ENCODE measurements at regions not wholly inside any gene's neighbourhood (a gene's known extent, or its start where the extent isn't known, plus 50 kb on each side); places are given as distances from the start of the nearest gene placed in this dataset.

DNA sequence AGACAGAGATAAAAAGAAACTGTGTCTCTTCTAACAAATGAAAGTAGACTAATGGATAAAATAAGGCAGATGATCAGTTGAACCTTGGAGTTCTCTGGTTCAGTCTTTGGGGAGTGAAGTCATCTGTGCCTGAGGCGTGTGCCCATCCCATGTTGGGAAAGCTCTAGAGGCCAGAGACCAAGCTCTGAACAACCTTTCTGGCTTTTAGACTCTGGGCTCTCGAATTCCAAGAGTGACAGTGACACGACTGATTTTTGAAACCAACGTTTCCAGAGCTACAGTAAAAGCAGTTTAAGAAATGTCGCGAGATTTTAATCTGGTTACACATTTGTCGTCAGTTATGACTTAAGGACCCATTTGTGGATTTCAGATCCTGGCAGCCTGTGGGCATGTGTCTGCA is 83.7 kb upstream of the APCDD1 start:
- no peak for ATAC-seq

DNA sequence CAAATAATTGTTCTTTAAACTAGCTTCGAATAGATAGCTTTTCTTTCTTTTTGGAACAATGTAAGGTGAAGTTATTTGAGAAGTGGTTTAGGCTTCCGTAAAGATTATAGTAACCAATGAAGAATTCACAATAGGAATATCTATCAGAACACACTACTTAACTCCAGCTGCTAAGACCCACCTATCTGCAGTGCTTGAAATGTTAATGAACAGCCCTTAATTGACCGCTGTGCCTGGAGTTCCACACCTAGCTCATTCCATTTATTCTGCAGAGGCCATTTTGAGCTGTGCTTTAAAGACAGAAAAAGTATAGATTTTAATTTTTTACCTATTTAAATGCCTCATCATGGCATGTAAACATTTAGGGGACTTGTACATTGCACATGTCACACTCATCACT is 83.3 kb upstream of the APCDD1 start:
- DNase-seq (ENCODE audit: low spot score) (no peak), ATAC-seq (no peak)

More for the DNA sequence above, 83.7 kb upstream of the APCDD1 start:
- no peak for DNase-seq (ENCODE audit: low spot score)

DNA sequence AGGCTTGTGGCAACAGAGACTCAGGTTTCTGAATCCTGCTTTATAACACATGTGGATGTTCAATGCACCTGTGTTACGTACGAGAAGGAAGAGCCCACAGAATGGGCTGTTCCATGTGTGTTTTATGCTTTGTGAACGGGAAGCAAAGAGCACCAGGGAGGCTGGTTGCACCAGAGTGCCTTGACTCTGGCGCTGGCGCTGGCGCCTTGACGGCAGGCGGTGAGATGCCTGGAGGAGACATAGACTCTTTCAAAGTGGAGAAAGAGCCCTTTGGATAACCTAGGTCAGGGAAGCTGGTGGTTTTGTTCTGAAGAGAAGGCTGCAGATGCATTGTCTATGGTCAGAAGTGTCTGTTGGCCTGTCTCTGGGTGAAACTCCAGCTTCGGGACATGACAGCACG is 80.2 kb upstream of the APCDD1 start:
- DNase-seq (ENCODE audit: low spot score) = no peak
- no peak for ATAC-seq

DNA sequence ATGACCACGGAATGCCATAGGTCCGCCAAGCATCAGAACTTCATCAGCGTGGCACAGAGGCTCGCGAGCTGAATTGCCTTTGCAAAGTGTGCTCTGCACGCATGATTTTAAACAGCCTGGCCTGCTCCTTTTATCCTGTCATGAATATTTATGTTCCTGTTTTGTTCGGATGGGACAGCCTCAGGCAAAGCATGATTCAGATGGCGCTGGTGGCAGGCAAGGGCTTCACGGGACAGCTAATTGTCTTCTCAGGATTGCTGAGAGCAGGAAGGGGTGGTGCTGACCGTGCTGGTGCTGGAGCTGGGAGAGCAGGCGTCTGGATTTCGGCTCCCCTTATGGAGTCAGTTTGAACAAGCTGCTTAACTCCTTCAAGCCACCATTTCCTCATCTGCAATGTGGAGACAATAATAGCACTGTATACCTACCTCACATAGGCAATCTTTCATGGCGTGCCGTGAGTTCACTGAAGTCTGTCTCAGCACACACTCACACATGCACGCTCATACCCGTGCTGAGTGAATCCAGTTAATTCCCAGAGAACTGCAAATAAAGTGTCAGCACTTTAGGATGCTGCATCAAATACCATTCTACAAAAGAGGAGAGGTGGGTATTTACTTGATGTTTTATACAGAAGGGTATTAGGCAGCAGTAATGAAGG is 79.7 kb upstream of the APCDD1 start:
- DNase-seq (ENCODE audit: low spot score) = no peak
- no peak for ATAC-seq

DNA sequence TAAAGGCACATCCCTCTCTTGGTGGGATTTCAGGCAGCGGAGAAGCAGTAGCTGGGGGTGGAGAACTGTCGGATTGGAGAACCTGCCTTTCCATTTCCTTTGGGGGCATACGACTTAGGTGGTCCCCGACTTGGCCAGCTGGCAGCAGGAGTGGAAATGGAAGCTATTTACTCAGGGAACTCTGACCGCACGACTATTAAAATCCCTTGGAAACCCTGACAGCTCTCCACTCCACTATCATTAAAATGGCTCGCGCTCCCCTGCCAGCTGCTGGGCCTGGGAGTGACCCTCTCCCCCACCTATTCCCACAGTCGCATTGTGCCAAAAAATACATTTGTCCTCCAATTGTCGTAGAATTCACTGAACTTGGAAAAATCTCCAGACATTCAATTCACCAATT is 77.7 kb upstream of the APCDD1 start:
- no peak for ATAC-seq
- DNase-seq (ENCODE audit: low spot score) = no peak

DNA sequence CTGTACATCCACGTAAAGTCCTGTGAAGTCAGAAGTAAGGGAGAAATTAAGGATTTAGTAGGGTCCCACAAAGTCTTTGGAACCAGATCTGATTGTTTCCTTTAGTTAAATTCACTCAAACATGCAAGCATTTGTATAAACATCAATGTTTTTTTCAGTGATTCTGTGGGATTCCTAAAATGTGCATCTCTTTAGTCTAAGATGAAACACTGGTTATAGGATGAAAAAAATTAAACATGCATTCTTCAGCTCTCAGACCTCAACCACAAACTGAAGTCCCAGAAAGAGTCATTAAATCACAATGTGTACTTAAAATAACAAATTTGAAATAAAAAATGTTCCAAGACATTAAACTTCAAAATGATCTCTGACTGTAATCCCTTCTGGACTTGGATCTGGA is 76.5 kb upstream of the APCDD1 start:
- DNase-seq (ENCODE audit: low spot score) (no peak), ATAC-seq (no peak)

DNA sequence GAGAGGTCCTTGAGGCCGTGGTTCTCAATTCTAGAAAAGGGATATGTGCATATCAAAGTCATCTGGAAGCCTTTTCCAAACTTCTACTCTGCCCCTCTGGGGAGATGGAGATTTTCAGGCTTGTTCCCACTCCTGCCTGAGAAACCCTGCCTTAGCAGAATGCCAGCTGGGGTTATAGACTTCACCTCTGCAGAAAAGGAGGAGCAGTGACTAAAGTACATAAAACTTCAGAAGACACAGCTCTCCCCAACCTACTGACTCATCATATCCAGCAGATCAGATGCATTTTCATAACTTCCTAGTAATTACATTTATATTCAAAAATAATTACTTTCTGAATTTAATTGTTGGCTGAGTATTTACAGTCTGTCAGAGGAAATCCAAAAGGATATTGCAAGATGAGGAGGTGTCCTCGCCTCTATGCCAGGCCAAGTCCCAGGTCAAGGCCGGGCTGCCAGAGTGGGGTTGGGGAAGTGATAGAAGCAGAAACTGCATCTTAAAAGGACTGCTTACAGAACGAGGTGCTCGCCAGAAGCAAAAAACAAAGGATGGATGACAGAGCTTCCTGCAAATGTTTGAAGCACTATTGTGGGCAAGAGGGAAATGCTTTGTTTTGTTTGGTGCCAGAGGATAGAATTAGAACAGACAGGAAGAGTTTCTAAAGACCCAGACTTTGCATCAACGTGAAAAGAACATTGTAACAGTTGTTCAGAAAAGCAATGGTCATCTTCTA is 75.6 kb upstream of the APCDD1 start:
- ATAC-seq (no peak), DNase-seq (ENCODE audit: low spot score) (no peak)

DNA sequence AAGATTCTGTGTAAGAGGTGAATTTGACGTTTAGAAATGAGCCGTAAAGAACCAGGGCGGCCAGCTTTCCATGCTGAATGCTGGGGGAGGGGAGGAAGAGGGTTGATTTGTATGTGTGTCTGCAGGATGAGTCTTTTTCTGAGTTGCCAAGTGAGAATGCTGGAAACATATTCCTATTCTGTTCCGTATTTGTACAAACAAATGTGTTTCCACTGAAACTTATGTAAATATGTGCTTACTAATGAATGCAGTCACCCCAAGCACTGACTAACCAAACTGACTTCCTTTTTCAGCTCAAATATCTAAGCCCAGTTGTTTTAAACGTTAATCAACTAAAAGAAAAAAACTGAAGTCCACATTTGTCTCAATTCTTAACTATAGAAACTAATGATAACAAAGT is 74.9 kb upstream of the APCDD1 start:
- DNase-seq (ENCODE audit: low spot score) = no peak

DNA sequence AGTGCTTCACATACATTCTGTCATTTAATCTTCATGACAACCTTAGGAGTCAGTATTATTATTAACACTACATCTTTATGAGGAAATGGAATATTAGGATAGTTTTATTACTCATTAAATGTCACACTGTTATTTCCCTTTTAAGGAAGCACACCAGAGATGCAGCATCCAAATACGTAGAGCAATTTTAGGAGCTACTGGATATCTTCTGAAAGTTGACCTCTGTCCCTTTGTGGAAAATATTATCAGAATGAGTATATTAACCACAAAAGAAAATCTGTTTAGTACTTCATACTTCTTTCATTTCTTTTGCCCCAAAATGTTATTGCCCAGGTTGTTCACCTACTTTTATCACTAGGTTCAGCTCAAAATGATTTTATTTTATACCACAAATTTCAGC is 72.9 kb upstream of the APCDD1 start:
- ATAC-seq (no peak), DNase-seq (ENCODE audit: low spot score) (no peak)

More for the DNA sequence above, 74.9 kb upstream of the APCDD1 start:
- ATAC-seq = no peak

DNA sequence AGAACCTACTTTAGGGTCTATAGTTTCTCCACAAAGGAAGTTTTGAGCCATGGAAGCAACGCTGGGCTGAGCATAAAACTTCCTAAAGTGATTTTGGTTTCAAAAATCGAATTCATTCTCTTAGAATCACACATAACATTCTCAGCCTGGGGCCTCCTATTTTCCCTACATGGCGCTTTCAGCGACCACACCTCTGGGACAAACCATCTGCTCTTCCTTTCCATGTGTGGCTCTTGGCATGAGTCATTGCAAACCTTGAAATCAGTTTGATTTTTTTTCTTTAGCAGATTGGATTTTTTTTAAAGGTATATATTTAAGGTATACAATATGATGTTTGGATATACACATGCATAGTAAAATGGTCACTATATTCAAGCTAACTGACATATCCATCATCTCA is 72.5 kb upstream of the APCDD1 start:
- ATAC-seq = no peak
- no peak for DNase-seq (ENCODE audit: low spot score)

DNA sequence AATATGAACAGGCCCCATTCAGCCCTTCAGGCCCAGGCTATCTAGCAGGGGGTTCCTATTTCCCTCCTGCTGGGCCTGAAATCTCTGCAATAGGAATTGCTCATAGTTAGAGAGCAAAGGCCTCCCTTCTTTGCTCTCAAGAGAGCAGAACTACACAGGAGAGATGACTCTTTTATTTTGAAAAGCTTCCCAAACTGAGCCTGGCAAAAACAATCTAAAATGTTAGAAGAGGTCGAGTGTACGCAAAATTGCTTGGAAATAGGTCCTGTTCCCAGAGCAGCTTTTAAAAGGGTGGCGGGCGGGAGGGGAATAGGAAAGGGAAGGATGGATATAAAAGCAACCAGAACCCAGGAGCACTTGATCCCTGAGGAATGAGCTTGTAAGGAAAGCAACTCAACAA is 68.4 kb upstream of the APCDD1 start:
- ATAC-seq (no peak), DNase-seq (ENCODE audit: low spot score) (no peak)

DNA sequence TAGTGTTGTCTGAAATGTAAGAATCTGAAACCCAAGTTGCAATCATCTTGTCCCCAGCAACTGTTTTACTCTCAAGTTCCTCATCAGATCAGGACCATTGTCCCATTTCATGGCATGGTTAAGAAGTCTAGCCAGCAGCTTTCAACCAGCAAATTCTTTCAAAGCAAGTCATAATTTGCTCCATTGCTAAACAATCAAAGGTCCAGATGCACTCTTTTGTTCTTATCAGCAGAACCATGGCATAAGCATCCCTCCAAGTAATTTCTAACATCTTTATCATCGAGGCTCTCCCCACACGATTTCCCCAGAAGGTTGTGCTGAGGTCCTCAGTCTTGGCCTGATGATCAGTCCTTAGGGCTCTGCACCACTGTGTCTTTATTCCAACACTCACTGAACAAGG is 67.5 kb upstream of the APCDD1 start:
- ATAC-seq (no peak), DNase-seq (ENCODE audit: low spot score) (no peak)

DNA sequence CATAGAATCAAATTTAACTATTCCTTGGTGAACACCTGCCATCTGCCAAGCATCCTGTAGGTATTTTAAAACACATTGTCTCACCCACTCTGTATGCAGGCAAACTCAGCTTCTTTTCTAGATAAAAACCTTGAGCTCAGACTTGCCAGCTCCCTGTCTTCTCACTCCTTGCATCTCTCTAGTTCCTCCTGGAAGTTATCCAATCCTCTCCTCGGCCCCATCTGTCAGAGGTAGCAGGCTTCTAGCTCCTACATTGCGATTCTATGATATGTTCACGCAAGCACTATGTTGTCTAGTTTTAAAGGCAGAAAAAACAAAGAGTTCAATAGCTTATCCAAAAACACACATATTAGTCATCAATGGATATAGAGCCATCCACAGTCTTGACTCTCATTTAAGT is 67.0 kb upstream of the APCDD1 start:
- ATAC-seq = no peak
- no peak for DNase-seq (ENCODE audit: low spot score)

DNA sequence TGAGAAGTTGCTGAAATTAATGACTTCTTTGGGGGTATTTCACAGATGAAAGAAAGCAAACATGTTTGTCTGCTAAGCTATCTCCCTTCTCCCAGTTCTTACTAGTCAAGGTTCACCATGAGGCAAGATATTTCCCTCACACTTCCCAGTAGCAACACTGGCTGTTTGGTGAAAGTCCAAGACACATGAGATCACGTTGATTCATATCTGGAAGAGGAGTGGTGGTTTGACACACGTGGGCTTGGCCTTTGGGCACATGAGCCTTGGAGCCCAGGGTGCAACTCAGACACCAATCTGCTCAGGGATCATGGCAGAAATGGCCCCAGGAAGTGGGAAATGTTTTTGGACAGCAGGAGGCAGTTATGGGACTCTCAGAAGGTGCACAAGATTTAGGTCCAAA is 66.1 kb upstream of the APCDD1 start:
- ATAC-seq = no peak
- no peak for DNase-seq (ENCODE audit: low spot score)

DNA sequence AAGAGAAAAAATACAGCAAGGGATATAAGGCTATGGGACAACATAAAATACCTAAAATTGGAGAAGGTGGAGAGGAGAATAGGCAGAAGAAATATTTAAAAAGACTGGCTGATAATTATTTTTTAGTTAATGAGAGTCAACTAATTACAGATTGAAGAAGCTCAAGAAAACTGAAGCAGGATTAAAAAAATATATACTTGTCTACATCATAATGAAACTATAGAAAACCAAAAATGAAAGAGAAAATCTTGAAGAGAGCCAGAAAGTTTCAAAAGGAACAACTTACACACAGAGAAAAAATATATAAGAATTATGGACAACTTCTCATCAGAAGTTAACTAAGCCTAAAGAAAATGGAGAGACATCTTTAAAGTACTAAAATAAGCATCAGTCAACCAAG is 62.9 kb upstream of the APCDD1 start:
- no peak for DNase-seq (ENCODE audit: low spot score)
- no peak for ATAC-seq

DNA sequence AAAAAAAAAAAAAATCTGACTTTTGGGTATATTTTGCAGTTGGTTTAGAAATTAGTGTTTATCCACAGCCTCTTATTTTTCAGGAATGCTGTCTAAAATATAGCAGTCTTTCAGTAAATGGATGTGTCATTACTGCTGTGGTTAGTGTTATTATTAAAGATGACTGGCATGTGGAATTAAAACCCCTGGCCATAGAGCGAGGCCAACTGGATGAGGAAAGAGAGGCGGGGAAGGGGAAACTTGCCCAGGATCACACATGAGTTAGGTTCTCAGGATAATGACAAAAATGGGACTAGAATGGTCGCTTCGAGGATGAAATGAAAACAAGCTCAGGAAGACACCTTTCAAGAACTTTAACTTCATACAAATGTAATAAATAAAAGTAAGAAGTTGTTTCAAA is 57.4 kb upstream of the APCDD1 start:
- DNase-seq (ENCODE audit: low spot score) = no peak
- ATAC-seq = no peak

DNA sequence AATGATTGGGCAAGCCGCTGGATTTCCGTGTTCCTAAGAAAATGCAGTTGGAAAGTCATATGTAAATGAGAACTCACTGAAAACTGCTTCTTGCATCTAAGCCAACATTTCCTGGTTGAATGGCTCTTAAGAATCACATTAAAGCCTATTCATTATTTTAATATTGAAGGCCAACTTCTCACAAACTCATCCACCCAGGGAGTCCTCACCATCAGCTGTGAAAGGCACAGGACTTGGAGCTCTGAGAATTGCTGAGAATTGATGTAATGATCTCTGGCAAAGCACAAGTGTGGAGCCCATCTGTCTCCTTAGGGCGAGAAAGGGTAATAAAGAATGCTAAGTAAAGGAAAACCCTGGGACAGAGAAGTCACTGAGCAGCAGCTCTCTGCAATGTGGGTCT is 55.9 kb upstream of the APCDD1 start:
- ATAC-seq = no peak
- no peak for DNase-seq (ENCODE audit: low spot score)

DNA sequence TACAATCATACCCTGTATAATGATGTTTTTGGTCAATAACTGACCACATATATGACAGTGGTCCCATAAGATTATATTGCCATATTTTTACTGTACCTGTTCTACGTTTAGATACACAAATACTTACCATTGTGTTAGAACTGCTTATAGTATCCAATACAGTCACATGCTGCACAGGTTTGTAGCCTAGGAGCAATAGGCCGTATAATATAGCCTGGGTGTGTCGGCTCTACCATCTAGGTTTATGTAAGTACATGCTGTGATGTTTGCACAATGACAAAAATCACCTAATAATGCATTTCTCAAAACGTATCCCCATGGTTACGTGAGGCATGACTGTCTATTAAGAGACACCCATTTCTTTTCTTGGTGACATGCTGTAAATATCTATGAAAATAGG is 55.0 kb upstream of the APCDD1 start:
- ATAC-seq = no peak
- DNase-seq (ENCODE audit: low spot score) = no peak

DNA sequence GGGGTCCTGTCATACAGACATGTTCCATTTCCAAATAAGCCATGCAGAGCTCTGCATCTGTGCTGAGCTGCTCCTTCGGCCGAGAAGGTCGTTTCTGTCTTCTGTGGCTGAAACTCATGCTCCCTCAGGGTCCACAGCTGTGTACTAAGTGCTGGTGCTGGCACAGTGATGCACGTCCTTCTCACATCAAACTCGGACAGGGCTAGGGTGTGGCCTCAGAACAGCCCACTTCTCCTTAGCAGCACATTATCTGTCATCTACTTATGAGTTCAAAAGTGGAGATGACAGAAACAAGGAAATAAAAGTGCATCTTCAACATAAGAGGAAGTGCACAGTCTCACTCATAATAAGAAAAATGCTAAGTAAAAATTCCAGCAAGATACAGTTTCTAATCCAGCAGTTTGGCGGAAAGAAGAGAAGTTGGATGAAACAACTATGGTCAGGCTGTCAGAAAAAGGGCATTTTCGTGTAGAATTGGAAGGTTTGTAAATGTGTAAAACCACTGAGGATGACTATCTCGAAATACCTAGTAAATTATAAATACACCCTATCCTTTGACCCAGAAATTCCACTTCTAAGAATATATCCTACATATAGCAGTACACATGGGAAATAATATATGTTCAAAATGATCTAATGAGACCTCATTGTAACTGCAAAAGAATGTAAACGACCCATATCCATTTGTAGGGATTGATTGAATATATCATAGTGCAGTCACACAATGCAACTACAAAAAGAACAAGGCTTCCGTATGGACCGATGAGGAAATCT is 53.7 kb upstream of the APCDD1 start:
- DNase-seq (ENCODE audit: low spot score) (no peak), ATAC-seq (no peak)

DNA sequence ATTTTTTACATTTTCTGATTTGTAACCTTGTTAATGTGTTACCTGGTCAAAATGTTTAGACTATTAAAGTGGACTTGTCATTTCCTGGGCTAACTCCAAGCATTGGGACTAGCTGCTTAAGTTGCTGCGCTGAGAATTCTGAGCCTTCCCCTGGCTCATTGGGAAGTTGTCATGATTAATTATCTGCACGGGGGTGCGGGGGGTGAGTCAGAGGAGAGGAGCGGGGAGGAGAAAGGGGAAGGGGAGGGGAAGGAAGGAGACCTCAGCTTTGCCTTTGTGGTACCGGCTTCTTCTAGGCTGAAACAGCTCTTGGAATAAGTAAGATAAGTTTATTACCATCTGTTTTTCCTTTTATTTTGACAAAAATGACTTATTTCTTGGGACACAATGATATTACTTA is 52.9 kb upstream of the APCDD1 start:
- ATAC-seq (no peak), DNase-seq (ENCODE audit: low spot score) (no peak)

DNA sequence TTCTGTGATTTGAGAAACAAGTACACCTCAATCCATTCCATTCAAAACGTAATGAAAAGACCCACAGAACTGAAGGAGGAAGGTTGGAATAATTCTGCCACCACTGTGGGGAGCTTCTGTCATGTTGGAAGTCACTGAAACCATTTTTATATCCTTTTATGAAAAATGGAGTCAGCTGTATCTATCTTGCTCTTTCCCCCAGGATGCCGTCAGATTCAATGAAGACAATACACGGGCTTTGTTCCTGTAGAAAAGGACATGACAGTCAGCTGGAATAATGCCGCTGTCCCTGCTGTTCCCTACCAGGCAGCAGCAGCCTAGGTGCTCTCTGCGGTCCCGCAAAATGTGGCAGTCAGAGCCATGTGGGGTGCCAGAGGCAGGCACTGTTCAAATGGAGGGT is 52.5 kb upstream of the APCDD1 start:
- no peak for ATAC-seq

DNA sequence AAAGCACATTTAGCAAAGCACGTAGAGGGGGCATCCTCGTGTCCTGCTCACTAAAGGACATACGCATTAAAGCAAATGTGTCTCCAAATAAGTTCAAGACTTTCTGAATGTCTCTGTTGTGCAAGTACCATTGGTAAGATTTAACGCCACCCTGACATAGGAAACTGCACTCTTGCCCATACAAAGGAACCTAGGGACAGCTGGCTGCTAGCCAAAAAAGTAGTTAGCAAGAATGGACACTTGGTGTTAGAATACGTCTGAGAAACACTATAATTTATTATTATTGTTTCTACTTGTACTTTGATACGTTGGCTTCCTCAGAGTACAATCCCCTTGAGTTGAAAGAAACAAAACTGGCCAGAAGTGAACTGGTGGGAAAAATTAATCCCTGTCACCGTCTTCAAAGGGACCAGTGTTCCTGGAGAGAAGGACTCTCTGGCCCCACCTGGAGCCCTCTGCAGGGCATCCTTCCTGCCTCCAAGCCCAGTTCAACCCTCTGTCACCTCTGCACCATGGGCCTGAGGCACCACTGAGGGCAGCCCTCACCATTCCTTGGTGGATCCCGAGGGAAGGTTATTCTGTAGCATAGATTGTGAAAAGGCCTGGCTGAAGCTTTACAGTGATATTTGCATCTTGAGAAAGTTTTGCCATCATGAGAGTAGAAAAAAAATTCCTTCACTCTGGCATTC is 51.4 kb upstream of the APCDD1 start:
- DNase-seq (ENCODE audit: low spot score) (no peak), ATAC-seq (no peak)

More for the DNA sequence above, 52.5 kb upstream of the APCDD1 start:
- DNase-seq (ENCODE audit: low spot score) = no peak

All from left lobe of liver (tissue), 2 donors.